ENCODE measurements at regions not wholly inside any gene's neighbourhood (a gene's known extent, or its start where the extent isn't known, plus 50 kb on each side); places are given as distances from the start of the nearest gene placed in this dataset.
"Not testable (repeated sequence)": the region's sequence is repeated elsewhere in the genome, so short reads cannot be mapped to it uniquely, and the experiment has no call there.

- H3K27ac ChIP-seq (ENCODE audit: low read depth in 1 of 2, low read length in 2 of 2): no peak overlapping the region
- no peaks in the 10 kb centered on the region for H3K27me3 ChIP-seq (ENCODE audit: control insufficient read depth in 4 of 4, insufficient read depth in 4 of 4, low read length in 3 of 4)
- no peaks in the 10 kb centered on the region for H3K36me3 ChIP-seq (ENCODE audit: control insufficient read depth in 4 of 4, insufficient read depth in 3 of 4, low read depth in 1 of 4, low read length in 3 of 4)
- no peak overlapping the region for H3K9ac ChIP-seq (ENCODE audit: low read depth in 1 of 2, low read length in 2 of 2)
- TF ChIP-seq, protein P1, sequence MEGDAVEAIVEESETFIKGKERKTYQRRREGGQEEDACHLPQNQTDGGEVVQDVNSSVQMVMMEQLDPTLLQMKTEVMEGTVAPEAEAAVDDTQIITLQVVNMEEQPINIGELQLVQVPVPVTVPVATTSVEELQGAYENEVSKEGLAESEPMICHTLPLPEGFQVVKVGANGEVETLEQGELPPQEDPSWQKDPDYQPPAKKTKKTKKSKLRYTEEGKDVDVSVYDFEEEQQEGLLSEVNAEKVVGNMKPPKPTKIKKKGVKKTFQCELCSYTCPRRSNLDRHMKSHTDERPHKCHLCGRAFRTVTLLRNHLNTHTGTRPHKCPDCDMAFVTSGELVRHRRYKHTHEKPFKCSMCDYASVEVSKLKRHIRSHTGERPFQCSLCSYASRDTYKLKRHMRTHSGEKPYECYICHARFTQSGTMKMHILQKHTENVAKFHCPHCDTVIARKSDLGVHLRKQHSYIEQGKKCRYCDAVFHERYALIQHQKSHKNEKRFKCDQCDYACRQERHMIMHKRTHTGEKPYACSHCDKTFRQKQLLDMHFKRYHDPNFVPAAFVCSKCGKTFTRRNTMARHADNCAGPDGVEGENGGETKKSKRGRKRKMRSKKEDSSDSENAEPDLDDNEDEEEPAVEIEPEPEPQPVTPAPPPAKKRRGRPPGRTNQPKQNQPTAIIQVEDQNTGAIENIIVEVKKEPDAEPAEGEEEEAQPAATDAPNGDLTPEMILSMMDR (IDR thresholded peaks at IDR 0.05; ENCODE audit: low read depth, low read length, missing input control): no peak
- TF ChIP-seq EGR1 (IDR thresholded peaks at IDR 0.05; ENCODE audit: low read depth in 2 of 2) (no peak), FOXA2 (IDR thresholded peaks at IDR 0.05) (no peak), RXRA (IDR thresholded peaks at IDR 0.05) (no peak), HNF4A (conservative IDR thresholded peaks at IDR 0.05) (no peak), TAF1 (conservative IDR thresholded peaks at IDR 0.05) (no peak), ATF3 (IDR thresholded peaks at IDR 0.05) (no peak), GABPA (IDR thresholded peaks at IDR 0.05 in 1 of 2, conservative IDR thresholded peaks at IDR 0.05 in 1 of 2) (no peak), REST (IDR thresholded peaks at IDR 0.05) (no peak), NR2F2 (IDR thresholded peaks at IDR 0.05) (no peak), YY1 (IDR thresholded peaks at IDR 0.05) (no peak), SP1 (IDR thresholded peaks at IDR 0.05) (no peak), FOXA1 (IDR thresholded peaks at IDR 0.05) (no peak), HNF4G (IDR thresholded peaks at IDR 0.05) (no peak), RAD21 (IDR thresholded peaks at IDR 0.05) (no peak)
- TF ChIP-seq, protein P2, sequence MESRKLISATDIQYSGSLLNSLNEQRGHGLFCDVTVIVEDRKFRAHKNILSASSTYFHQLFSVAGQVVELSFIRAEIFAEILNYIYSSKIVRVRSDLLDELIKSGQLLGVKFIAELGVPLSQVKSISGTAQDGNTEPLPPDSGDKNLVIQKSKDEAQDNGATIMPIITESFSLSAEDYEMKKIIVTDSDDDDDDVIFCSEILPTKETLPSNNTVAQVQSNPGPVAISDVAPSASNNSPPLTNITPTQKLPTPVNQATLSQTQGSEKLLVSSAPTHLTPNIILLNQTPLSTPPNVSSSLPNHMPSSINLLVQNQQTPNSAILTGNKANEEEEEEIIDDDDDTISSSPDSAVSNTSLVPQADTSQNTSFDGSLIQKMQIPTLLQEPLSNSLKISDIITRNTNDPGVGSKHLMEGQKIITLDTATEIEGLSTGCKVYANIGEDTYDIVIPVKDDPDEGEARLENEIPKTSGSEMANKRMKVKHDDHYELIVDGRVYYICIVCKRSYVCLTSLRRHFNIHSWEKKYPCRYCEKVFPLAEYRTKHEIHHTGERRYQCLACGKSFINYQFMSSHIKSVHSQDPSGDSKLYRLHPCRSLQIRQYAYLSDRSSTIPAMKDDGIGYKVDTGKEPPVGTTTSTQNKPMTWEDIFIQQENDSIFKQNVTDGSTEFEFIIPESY (IDR thresholded peaks at IDR 0.05): no peak
- TF ChIP-seq, protein P3, sequence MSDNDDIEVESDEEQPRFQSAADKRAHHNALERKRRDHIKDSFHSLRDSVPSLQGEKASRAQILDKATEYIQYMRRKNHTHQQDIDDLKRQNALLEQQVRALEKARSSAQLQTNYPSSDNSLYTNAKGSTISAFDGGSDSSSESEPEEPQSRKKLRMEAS (IDR thresholded peaks at IDR 0.05): no peak
- DNase-seq (ENCODE audit: low spot score): no peak
- WGBS: 91% methylated on average over 3 of the region's 3 CpGs
- no peaks in the 10 kb centered on the region for H3K4me1 ChIP-seq (ENCODE audit: control insufficient read depth in 4 of 4, insufficient read depth in 4 of 4, low read length in 3 of 4)
- no peaks in the 10 kb centered on the region for H3K9me3 ChIP-seq (ENCODE audit: control insufficient read depth in 4 of 4, low read length in 3 of 4)
- no peak overlapping the region for H3K4me3 ChIP-seq (ENCODE audit: low read depth in 1 of 3, low read length in 3 of 3)
Measured at GRCh38 chr4:69362351-69362750, 82.1 kb downstream of the UGT2B28 start.

DNA sequence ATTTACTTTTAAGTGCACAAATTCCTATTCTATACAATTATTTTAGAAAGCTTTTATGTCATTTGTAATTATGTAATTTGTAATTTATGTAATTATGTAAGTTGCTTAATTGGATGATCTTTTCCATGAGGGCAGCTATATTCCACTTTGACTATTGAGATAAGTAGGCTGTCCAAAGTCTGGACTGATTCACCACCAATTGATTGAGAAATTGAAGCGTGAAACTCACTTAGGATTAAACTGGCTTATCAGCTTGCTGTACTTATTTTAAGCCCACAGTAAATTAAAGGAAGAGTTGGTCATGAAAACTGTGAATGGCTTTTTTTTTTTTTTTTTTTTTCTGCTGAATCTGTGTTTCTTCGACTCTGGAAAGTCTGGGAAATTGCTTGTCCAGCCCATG lies 87.4 kb downstream of the UGT2B28 start:
- not testable (repeated sequence) for H3K36me3 ChIP-seq (ENCODE audit: control insufficient read depth in 4 of 4, insufficient read depth in 3 of 4, low read depth in 1 of 4, low read length in 3 of 4); H3K4me1 ChIP-seq (ENCODE audit: control insufficient read depth in 4 of 4, insufficient read depth in 4 of 4, low read length in 3 of 4); H3K27ac ChIP-seq (ENCODE audit: low read depth in 1 of 2, low read length in 2 of 2); H3K9ac ChIP-seq (ENCODE audit: low read depth in 1 of 2, low read length in 2 of 2); H3K27me3 ChIP-seq (ENCODE audit: control insufficient read depth in 4 of 4, insufficient read depth in 4 of 4, low read length in 3 of 4); H3K9me3 ChIP-seq (ENCODE audit: control insufficient read depth in 4 of 4, low read length in 3 of 4); DNase-seq (ENCODE audit: low spot score); H3K4me3 ChIP-seq (ENCODE audit: low read depth in 1 of 3, low read length in 3 of 3)
- WGBS: 61% methylated on average over 2 of the region's 2 CpGs
- TF ChIP-seq HNF4A (conservative IDR thresholded peaks at IDR 0.05): peak; percentile 25 to 35
